ENCODE measurements at regions not wholly inside any gene's neighbourhood (a gene's known extent, or its start where the extent isn't known, plus 50 kb on each side); places are given as distances from the start of the nearest gene placed in this dataset.
"Not testable (repeated sequence)": the region's sequence is repeated elsewhere in the genome, so short reads cannot be mapped to it uniquely, and the experiment has no call there.

DNA sequence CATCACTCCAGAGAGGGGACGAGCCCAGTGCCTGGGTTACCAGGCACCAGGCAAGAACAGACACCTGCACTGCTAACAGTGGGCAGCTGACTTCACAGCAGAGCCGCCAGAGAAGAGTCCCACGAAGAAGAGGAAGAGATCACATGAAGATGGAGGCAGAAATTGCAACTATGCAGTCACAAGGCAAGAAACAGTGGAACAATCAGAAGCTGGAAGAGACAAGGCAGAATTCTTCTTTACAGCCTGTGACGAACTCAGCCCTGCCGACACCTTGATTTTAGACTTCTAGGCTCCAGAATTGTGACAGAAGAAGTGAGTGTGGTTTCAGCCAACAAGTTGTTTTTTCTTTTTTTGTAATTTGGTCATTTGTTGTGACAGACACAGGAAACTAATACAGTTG is 59.2 kb downstream of the IL12A start:
- no peak for DNase-seq (ENCODE audit: low read depth in 3 of 3)

DNA sequence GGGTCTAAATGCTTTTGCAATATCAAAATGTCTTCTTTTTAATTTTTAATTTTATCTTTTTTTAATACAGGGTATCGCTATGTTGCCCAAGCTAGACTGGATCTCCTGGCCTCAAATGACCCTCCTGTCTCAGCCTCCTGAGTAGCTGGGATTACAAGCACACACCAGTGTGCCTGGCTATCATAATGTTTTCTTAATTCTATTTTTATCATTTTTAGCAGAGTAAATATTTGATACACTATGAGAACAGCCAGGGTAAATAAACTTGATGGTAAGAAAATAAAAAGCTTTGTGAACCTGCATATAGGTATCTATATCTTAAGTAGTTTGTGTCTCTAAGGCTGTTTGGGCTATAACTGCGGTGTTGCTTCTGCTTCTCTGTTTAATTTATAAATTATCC is 60.4 kb downstream of the IL12A start:
- DNase-seq (ENCODE audit: low read depth in 3 of 3): no peak

DNA sequence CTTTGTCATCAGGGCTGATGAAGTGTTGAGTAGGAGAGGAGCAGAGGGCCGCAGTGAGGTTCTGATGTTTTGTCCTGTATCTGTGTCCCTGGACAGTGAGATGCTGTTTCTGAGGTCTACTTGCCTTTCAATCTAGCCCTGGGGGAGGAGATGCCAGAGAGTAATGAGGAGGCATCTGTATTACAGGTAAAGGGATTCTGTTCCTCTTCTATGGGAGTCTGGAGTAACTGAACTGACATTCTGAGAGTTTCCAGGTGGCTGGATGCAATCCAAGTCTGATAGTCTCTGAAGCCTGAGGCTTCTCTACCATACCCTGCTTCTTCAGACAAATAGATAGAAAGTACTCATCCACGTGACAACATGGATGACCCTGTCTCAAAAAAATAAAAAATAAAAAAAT is 60.9 kb downstream of the IL12A start:
- DNase-seq (ENCODE audit: low read depth in 3 of 3): no peak

DNA sequence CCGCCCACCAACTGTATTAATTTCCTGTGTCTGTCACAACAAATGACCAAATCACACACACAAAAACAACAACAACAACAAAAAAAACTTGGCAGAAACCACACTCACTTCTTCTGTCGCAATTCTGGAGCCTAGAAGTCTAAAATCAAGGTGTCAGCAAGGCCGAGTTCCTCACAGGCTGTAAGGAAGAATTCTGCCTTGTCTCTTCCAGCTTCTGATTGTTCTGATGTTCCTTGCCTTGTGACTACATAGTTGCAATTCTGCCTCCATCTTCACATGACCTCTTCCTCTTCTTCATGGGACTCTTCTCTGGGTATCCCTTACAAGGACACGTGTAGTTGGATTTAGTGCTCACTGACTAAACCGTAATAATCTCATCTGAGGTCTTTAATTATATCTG is 61.4 kb downstream of the IL12A start:
- no peak for DNase-seq (ENCODE audit: low read depth in 3 of 3)

DNA sequence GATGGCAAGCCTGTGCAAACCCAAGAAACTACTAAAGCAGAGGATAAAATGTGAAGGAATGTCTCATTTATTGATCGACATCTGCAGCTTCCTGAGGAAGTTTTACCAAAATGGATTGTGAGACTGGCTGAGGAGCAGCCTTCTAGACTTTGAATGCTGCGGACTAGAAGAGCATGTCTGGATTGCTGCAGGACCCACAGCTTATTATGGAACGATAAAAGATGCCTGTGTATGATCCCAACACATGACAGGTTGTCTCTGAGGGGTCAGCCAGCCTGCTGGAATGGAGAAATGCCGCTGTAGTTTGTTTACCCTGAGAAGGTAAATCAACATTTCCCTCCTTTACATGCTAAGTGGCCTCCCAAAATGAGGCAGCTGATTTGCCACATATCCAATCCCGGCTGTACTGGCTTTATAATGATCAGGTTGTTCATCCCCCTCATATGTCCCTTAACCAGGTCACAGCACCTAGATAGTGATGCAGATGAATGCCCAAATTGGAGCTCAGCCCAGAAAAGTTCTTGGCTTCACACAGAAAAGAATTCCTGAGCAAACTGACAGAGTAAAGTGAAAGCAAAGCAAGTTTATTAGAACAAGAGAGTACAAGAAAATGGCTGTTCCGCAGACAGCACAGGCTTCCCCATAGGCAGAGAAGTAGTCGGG is 63.9 kb downstream of the IL12A start:
- no peak for DNase-seq (ENCODE audit: low read depth in 3 of 3)

DNA sequence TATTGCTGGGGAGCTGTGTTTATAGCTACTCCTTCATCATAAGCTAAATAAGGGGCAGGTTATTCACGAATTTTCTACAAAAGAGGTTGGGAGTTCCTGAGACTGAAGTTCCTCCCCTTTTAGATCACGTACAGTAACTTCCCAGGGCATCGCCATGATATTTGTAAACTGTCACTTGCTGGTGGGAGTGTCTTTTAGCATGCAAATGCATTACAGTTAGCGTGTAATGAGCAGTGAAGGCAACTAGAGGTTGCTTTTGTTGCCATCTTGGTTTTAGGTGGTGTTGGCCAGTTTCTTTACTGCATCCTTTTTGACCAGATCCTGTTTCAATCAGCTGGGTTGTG is 64.4 kb downstream of the IL12A start:
- no peak for DNase-seq (ENCODE audit: low read depth in 3 of 3)

DNA sequence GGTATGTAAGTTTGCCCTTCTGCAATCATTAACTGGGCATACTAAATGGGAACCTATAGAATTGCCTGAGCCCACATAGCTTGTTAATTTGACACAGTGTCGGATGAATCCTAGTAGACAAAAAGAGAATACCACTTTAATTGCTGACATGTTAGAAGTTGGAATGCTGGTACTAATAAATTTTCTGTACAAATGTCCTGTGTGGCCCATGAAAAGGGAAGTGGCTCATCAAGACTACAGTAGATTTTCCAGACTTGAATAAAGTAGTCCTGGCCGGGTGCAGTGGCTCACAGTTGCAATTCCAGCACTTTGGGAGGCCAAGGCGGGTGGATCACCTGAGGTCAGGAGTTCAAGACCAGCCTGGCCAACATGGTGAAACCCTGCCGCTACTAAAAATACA is 66.2 kb downstream of the IL12A start:
- not testable (repeated sequence) for DNase-seq (ENCODE audit: low read depth in 3 of 3)

DNA sequence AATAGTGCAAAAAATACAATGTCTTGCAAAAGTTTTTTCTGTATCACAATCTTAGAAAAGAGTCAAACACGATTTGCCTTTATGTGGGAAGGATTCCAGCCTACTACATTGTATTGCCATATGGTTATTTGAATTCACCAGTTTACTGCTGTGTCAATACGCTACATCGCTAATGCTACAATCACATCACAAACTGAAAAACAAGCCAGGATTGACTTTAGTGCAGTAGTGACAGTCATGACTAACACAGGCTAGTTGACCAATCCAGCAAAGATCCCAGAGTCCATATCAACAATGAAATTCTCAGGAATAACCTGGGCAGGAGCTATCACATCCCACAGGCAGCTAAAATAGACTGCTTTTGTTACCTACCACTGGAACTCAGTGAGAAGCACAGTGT is 67.0 kb downstream of the IL12A start:
- no peak for DNase-seq (ENCODE audit: low read depth in 3 of 3)

DNA sequence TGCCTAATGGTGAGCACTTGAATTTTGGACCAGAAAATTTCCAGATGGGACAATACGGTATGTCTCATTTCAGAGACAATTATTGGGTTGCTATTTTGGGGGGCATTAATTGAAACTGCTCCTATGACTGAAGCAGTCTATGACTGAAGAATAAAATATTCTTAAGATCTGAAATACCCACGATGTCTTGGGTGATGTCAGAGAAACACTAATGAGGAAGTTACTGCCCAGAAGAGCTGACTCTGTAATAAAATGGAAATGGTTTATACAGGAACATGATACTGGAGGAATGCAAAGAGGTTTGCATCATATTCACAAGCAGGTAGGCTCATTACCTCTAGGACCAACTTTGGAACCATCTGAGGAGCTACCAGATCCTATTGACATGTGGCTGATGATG is 68.7 kb downstream of the IL12A start:
- DNase-seq (ENCODE audit: low read depth in 3 of 3): no peak

DNA sequence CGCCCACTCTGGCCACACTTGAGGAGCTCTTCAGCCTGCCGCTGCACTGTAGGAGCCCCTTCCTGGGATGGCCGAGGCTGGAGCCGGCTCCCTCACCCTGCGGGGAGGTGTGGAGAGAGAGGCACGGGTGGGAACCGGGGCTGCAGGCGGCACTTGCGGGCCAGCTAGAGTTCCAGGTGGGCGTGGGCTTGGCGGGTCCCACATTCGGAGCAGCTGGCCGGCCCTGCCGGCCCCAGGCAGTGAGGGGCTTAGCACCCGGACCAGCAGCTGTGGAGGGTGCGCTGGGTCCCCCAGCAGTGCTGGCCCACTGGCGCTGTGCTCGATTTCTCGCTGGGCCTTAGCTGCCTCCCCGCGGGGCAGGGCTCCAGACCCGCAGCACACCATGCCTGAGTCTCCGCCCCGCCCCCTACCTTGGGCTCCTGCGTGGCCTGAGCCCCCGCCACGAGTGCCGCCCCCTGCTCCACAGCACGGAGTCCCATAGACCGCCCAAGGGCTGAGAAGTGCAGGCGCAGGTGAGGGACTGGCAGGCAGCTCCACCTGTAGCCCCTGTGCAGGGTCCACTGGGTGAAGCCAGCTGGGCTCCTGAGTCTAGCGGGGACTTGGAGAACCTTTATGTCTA is 71.9 kb downstream of the IL12A start:
- DNase-seq (ENCODE audit: low read depth in 3 of 3): no peak

DNA sequence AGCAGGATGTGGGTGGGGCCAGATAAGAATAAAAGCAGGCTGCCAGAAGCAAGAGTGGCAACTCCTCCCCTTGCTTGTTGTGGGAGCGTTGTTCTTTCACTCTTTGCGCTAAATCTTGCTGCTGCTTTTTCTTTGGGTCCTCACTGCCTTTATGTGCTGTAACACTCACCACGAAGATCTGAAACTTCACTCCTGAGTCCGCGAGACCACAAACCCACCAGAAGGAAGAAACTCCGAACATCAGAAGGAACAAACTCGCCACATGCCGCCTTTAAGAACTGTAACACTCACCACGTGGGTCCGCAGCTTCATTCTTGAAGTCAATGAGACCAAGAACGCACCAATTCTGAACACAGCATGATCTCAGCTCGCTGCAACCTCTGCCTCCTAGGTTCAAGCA is 72.9 kb downstream of the IL12A start:
- DNase-seq (ENCODE audit: low read depth in 3 of 3): no peak

DNA sequence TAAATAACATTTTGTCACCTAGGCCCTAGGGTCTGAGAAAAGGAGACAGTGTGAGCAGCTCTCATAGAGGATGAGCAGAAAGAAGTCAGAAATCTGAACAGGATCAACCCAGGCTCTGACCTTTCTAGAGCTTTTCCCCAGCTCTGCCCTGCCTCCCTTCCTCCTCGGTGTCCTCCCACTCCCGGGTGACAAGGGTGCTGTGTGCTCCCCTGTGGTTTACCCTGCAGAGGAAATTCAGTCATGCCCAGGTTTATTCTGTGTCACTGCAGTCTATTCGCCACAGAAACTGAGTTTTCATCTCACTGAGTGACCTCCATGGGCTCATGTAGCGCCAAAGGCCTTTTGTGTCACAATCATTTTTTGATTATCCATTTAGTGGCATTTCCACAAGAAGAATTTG is 76.6 kb downstream of the IL12A start:
- DNase-seq (ENCODE audit: low read depth in 3 of 3): no peak

DNA sequence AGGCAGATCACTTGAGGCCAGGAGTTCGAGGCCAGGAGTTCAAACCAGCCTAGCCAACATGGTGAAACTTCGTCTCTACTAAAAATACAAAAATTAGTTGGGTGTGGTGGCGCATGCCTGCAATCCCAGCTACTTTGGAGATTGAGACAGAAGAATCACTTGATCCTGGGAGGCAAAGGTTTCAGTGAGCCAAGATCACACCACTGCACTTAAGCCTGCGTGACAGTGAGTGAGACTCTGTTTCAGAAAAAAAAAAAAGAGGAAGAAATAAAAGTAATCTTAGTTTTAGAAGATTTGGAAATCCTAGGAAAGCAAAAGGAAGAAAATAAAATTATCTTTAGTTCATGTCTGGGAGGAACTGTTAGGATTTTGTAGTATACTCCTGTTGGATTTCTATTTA is 77.2 kb downstream of the IL12A start:
- no peak for DNase-seq (ENCODE audit: low read depth in 3 of 3)

DNA sequence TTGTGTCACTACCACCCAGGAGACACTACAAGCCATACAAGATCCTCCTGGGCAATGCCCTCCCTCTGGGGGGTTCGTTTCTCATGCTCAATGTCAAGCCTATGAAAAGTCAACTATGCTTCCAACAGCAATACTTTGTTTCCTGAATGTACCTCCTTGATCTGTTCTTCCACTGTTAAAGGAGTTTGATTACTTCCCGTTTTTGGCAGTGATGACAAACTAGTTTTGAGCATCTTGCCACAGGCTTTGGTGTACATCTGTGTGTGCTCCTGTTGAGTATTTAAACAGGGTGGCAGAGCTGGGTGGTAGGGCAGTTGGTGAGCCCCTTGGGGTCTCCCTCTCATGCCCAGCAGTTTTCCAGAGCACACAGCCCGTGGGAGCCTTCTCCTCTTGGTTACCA is 81.4 kb downstream of the IL12A start:
- no peak for DNase-seq (ENCODE audit: low read depth in 3 of 3)

DNA sequence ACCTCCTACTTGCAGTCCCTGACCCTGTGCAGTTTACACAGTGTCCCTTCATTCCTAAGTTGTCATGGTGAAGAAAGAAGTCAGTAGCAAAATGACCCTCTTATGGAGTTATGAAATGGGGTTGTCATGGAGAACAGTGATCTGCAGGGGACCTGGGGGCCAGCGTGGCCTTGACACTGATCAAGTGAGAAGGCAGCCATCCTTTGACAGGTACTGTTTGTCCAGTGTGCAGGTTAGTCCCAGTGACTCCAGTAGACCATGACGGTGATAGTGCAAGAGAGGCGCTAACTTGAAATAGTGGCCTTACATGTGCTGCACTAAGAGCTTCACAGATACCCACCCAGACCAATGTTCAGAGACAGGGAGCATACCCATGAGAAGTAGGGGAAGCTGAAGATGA is 87.9 kb downstream of the IL12A start:
- no peak for DNase-seq (ENCODE audit: low read depth in 3 of 3)

DNA sequence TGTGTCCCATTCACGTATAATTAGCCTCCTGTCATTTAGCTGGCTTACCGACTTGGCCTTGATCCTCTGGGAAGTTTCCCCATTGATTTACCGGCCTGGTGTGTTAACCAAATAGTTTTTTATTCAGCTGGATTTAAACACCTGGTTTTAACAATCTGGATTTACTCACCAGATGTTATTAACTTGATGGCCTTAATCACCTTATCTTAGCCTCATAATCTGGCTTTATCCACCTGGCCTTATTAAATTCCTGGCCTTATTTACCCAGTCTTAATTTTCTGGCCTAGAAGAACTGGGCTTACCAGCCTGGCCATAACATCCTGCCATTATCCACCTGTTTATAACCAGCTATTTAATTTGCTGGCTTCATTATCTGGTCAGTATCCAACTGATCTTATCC is 89.9 kb downstream of the IL12A start:
- DNase-seq (ENCODE audit: low read depth in 3 of 3): no peak

DNA sequence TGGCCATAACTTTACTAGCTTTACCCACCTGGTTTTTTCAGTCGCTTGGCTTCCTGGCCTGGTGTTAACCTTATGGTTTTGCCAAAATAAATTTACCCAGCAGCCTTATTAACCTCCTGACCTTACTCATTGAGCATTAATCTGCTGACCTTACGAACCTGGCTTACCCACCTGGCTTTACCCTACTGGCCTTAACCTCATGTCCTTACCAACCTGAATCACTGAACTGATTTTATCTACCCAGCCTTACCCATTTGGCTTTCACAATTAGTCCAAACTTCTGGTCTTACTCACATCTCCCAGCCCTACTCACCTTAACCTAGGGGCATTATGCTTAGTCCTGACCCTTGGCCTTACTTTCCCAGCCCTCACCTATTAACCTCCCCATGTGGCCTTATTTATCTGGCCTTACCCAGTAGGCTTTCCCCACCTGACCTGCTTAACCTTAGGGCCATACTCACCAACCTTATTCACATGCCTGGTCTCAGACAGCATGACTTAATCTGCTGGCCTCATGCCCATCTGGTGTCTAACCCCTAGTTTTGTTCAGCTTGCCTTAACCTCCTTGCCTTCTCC is 93.4 kb downstream of the IL12A start:
- no peak for DNase-seq (ENCODE audit: low read depth in 3 of 3)

DNA sequence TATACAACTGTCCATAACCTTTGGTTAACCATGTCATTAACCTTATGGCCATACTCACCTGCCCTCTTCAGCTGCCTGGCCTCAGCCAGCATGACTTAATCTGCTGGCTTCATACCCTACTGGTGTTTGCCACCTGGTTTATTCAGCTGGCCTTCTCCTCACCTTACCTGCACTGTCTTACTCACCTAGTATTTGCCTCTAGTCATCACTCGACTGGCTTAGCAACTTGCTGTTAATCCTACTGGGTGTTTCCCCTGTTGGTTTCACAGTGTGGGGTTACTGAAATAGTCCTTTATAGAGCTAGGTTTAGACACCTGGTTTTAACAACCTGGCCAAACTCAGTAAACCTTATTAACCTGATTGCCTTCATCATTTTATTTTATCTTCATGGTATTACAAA is 96.4 kb downstream of the IL12A start:
- DNase-seq (ENCODE audit: low read depth in 3 of 3): no peak

DNA sequence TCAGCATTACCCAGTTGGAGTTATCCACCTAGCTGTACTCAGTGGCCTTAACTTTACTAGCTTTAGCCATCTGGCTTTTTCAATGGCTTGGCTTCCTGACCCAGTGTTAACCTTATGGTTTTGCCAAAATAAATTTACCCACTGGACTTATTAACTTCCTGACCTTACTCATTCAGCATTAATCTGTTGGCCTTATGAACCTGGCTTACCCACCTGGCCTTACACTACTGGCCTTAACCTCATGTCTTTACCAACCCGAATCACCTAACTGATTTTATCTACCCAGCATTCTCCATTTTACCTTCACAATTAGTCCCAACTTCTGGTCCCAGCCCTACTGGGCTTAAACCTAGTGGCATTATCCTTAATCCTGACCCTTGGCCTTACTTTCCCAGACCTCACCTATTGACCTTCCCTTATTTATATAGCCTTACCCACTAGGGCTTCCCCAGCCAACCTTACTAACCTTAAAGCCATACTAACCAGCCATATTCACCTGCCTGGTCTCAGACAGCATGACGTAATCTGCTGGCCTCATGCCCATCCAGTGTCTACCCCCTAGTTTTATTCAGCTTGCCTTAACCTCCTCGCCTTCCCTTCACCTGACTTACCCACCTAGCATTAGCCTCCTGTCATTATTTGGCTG is 100.0 kb downstream of the IL12A start:
- DNase-seq (ENCODE audit: low read depth in 3 of 3): no peak

DNA sequence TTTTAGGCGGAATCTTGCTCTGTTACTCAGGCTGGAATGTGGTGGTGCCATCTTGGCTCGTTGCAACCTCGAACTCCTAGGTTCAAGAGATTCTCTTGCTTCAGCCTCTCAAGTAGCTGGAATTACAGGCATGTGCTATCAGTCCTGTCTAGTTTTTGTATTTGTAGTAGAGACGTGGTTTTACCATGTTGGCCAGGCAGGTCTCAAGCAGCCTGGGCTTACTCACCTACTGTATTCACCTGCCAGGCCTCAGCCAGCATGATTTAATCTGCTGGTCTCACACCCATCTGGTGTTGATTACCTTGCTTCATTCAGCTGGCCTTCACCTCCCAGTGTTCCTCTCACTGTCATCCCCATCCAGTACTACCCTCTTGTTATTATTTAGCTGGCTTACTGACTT is 102.0 kb downstream of the IL12A start:
- no peak for DNase-seq (ENCODE audit: low read depth in 3 of 3)

DNA sequence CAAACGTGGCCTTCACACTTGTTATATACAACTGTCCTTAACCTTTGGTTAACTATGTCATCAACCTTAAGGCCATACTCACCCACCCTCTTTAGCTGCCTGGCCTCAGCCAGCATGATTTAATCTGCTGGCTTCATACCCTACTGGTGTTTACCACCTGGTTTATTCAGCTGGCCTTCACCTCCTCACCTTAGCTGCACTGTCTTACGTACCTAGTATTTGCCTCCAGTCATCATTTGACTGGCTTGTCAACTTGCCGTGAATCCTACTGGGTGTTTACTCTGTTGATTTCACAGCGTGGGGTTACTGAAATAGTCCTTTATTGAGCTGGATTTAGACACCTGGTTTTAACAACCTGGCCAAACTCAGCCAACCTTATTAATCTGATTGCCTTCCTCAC is 102.8 kb downstream of the IL12A start:
- no peak for DNase-seq (ENCODE audit: low read depth in 3 of 3)

DNA sequence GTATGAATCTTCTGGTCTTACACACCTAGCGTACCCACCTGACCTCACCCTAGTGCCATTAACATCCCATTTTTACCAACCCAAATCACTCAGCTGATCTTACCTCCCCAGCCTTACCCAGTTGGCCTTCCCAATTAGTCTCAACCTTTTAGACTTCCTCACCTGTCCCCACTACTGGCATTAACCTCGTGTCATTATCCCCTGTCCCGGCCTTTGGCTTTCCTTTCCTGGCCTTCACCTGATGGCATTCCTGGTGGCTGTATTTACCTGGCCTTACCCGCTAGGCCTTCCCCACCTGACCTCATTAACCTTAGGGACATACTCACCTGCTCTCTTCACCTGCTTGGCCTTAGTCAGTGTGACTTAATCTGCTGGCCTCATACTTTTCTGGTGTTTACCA is 104.1 kb downstream of the IL12A start:
- DNase-seq (ENCODE audit: low read depth in 3 of 3): no peak

DNA sequence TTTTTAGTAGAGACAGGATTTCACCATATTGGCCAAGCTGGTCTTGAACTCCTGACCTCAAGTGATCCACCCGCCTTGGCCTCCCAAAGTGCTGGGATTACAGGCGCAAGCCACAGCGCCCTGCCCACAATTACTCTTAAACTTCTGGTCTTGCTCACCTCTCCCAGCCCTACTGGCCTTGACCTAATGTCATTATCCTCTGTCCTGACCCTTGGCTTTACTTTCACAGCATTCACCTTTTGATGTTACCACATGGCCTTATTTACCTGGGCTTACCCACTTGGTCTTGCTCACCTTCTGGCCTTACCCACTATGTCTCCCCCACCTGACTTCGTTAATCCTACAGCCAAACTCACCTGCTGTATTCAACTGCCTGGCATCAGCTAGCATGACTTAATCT is 105.9 kb downstream of the IL12A start:
- no peak for DNase-seq (ENCODE audit: low read depth in 3 of 3)
